Spleen (tissue), 11 donors: ENCODE measurements at regions not wholly inside any gene's neighbourhood (a gene's known extent, or its start where the extent isn't known, plus 50 kb on each side); places are given as distances from the start of the nearest gene placed in this dataset.
"Not testable (repeated sequence)": the region's sequence is repeated elsewhere in the genome, so short reads cannot be mapped to it uniquely, and the experiment has no call there.

Source experiments
- DNase-seq: peaks from one replicate; pipeline ENCODE4 v3.0.0-alpha.2; 2020
- H3K27ac ChIP-seq, 8 donors: fragments of 200-600 bp; sonication (generic) in 7 of 8; 1 replicate in 4 of 8; 2 replicates in 4 of 8; pipeline versions ENCODE4 v1.5.0 to v1.8.0; 2016 to 2021; ENCODE audit warnings: inconsistent platforms in 4 of 8, mild to moderate bottlenecking in 4 of 8, moderate library complexity in 1 of 8
- H3K27me3 ChIP-seq, 7 donors: fragments of 200-600 bp; sonication (generic) in 6 of 7; replicated peaks in 1 of 7; 1 replicate in 4 of 7; 2 replicates in 3 of 7; pipeline versions ENCODE4 v1.5.0 to v1.8.0; 2016 to 2021; ENCODE audit warnings: inconsistent platforms in 3 of 7, mild to moderate bottlenecking in 1 of 7
- H3K36me3 ChIP-seq, 6 donors: fragments of 200-600 bp; sonication (generic) in 5 of 6; 1 replicate in 4 of 6; 2 replicates in 2 of 6; pipeline versions ENCODE4 v1.5.0 to v1.8.0; 2016 to 2021; ENCODE audit warnings: inconsistent platforms in 2 of 6
- H3K4me1 ChIP-seq, 6 donors: fragments of 200-600 bp; sonication (generic) in 5 of 6; 1 replicate in 3 of 6; 2 replicates in 3 of 6; pipeline versions ENCODE4 v1.5.0 to v1.8.0; 2016 to 2021; ENCODE audit warnings: inconsistent platforms in 3 of 6
- H3K4me3 ChIP-seq, 8 donors: fragments of 200-600 bp; sonication (generic) in 7 of 8; 1 replicate in 4 of 8; 2 replicates in 4 of 8; pipeline versions ENCODE4 v1.5.0 to v1.8.0; 2016 to 2021; ENCODE audit warnings: inconsistent platforms in 4 of 8, mild to moderate bottlenecking in 4 of 8, moderate library complexity in 2 of 8
- H3K9me3 ChIP-seq, 8 donors: fragments of 200-600 bp; sonication (generic) in 7 of 8; 1 replicate in 4 of 8; 2 replicates in 4 of 8; pipeline versions ENCODE4 v1.5.0 to v1.8.0; 2016 to 2021; ENCODE audit warnings: inconsistent platforms in 4 of 8
- CTCF ChIP-seq, 11 experiments: fragments of 200-600 bp in 7 of 11; fragments of 450-650 bp in 4 of 11; sonication (generic) in 4 of 11; IDR thresholded peaks in 8 of 11; conservative IDR thresholded peaks in 3 of 11; 1 replicate in 7 of 11; 2 replicates in 4 of 11; pipeline versions ENCODE4 v1.4.0 to v1.8.0; 2016 to 2021; ENCODE audit warnings: antibody characterized with exemption in 11 of 11, inconsistent platforms in 4 of 11, mild to moderate bottlenecking in 1 of 11
- POLR2A ChIP-seq, 3 donors: fragments of 450-650 bp; IDR thresholded peaks; one replicate each; pipeline ENCODE4 v1.5.1; 2017; ENCODE audit warnings: antibody characterized with exemption in 3 of 3, mild to moderate bottlenecking in 1 of 3
- POLR2AphosphoS5 ChIP-seq, 3 donors: sonication (generic); formaldehyde crosslinking; IDR thresholded peaks; one replicate each; pipeline ENCODE4 v1.5.1; 2017; ENCODE audit warnings: antibody characterized with exemption in 3 of 3
- WGBS, 5 donors: extraction: QIAGEN DNeasy Blood & Tissue Kit in 3 of 5; methylation state at CpG; one replicate each; pipeline versions ENCODE4 v1.1.5 to v1.1.7; 2013 to 2018; 5-methylcytosine and 5-hydroxymethylcytosine counted together
- intact Hi-C: fragments of 100-400 bp; cut with DNase I; formaldehyde crosslinking; loops from one replicate; pipeline ENCODE4 v1.15.0; 2023; ENCODE audit warnings: low total_unique reads
- donor health status: healthy with polysubstance abuse.
- donor health status: DM: no; HTN: no; CAD: no; lungs with moderate emphysema.
- donor health status: DM: no; HTN: no; CAD: no.
- donor health status: Bipolar disorder and iron deficiency.
- donor health status: healthy.
- donor health status: DM: no; HTN: no; CAD: no.
- donor health status: DM: yes; HTN: yes; CAD: no.

- Histone ChIP-seq H3K4me3 (no peak overlapping the region), H3K27ac (no peak overlapping the region), H3K4me1 (no peaks in the 10 kb centered on the region), H3K36me3 (no peaks in the 10 kb centered on the region), H3K9me3 (no peaks in the 10 kb centered on the region), H3K27me3 (no peaks in the 10 kb centered on the region)
- intact Hi-C loops: no loop called here
- TF ChIP-seq POLR2AphosphoS5 (IDR thresholded peaks at IDR 0.05): no peak
- TF ChIP-seq POLR2A (IDR thresholded peaks at IDR 0.05): no peak
- TF ChIP-seq CTCF (IDR thresholded peaks at IDR 0.05 in 8 of 11, conservative IDR thresholded peaks at IDR 0.05 in 3 of 11): no peak
- no peak for DNase-seq
- WGBS, 5 donors: 88 to 91% (median 90%) methylated on average over 4 of the region's 4 CpGs
These were observed 364.8 kb downstream of the RAB38 start for GRCh38 chr11:87810486-87810885.

GRCh38 chr11:87809256-87809655 lies 366.0 kb downstream of the RAB38 start:
- no peaks in the 10 kb centered on the region for H3K4me1 ChIP-seq
- no peaks in the 10 kb centered on the region for H3K27me3 ChIP-seq
- DNase-seq: no peak
- TF ChIP-seq CTCF (IDR thresholded peaks at IDR 0.05 in 8 of 11, conservative IDR thresholded peaks at IDR 0.05 in 3 of 11) (no peak), POLR2A (IDR thresholded peaks at IDR 0.05) (no peak), POLR2AphosphoS5 (IDR thresholded peaks at IDR 0.05) (no peak)
- no peak overlapping the region for H3K27ac ChIP-seq
- WGBS, 5 donors: 60 to 72% (median 67%) methylated on average over 2 of the region's 2 CpGs
- no peak overlapping the region for H3K4me3 ChIP-seq
- H3K9me3 ChIP-seq: no peaks in the 10 kb centered on the region
- intact Hi-C loops: no loop called here
- H3K36me3 ChIP-seq: no peaks in the 10 kb centered on the region

GRCh38 chr11:87804176-87804575 lies 371.1 kb downstream of the RAB38 start:
- no peak overlapping the region for H3K27ac ChIP-seq
- H3K36me3 ChIP-seq: no peaks in the 10 kb centered on the region
- no peaks in the 10 kb centered on the region for H3K27me3 ChIP-seq
- peaks cover 0 to 9% (median 0%) of the 10 kb centered on the region in 8 donors for H3K9me3 ChIP-seq
- DNase-seq: no peak
- intact Hi-C loops: no loop called here
- no peaks in the 10 kb centered on the region for H3K4me1 ChIP-seq
- TF ChIP-seq POLR2A (IDR thresholded peaks at IDR 0.05) (no peak), POLR2AphosphoS5 (IDR thresholded peaks at IDR 0.05) (no peak), CTCF (IDR thresholded peaks at IDR 0.05 in 8 of 11, conservative IDR thresholded peaks at IDR 0.05 in 3 of 11) (no peak)
- H3K4me3 ChIP-seq: no peak overlapping the region

GRCh38 chr11:87803748-87804147 lies 371.5 kb downstream of the RAB38 start:
- Histone ChIP-seq H3K27me3 (no peaks in the 10 kb centered on the region), H3K9me3 (peaks cover 0 to 9% (median 0%) of the 10 kb centered on the region in 8 donors), H3K4me1 (no peaks in the 10 kb centered on the region), H3K27ac (no peak overlapping the region), H3K4me3 (no peak overlapping the region), H3K36me3 (no peaks in the 10 kb centered on the region)
- no peak for DNase-seq
- TF ChIP-seq POLR2AphosphoS5 (IDR thresholded peaks at IDR 0.05) (no peak), POLR2A (IDR thresholded peaks at IDR 0.05) (no peak), CTCF (IDR thresholded peaks at IDR 0.05 in 8 of 11, conservative IDR thresholded peaks at IDR 0.05 in 3 of 11) (no peak)
- intact Hi-C loops: no loop called here
- 61 to 80% (median 68%) methylated on average over 3 of the region's 3 CpGs for whole genome bisulfite sequencing, 5 donors

GRCh38 chr11:87784862-87785261 lies 390.4 kb downstream of the RAB38 start:
- H3K27ac ChIP-seq, H3K4me3 ChIP-seq, DNase-seq, H3K4me1 ChIP-seq, H3K27me3 ChIP-seq, H3K36me3 ChIP-seq, intact Hi-C loops: not testable (repeated sequence)
- H3K9me3 ChIP-seq: peaks cover 0 to 19% (median 13%) of the 10 kb centered on the region in 8 donors
- 85 to 93% (median 87%) methylated on average over 7 of the region's 7 CpGs for whole genome bisulfite sequencing, 5 donors
